SK-N-MC (cell line): ENCODE measurements at regions not wholly inside any gene's neighbourhood (a gene's known extent, or its start where the extent isn't known, plus 50 kb on each side); places are given as distances from the start of the nearest gene placed in this dataset.

Experiments
- DNase-seq: peaks from one replicate; pipeline ENCODE4 v3.0.0-alpha.2; 2011; ENCODE audit warnings: low read depth, low spot score
- H3K27ac ChIP-seq: fragments of 200-600 bp; sonication (generic); 2 replicates; pipeline ENCODE4 v1.5.1; 2016; ENCODE audit warnings: mixed run types
- H3K36me3 ChIP-seq: fragments of 200-600 bp; sonication (generic); 2 replicates; pipeline ENCODE4 v1.6.1; 2017; ENCODE audit warnings: antibody characterized with exemption, low read length, mixed read lengths; ENCODE audit not compliant: insufficient read depth
- H3K4me3 ChIP-seq: fragments of 200-600 bp; sonication (generic); 2 replicates; pipeline ENCODE4 v1.5.1; 2016
- H3K9ac ChIP-seq: fragments of 200-600 bp; sonication (generic); 2 replicates; pipeline ENCODE4 v1.8.0; 2017; ENCODE audit warnings: mixed run types, mixed read lengths; ENCODE audit not compliant: insufficient read length
- H3K9me3 ChIP-seq: fragments of 200-600 bp; sonication (generic); 2 replicates; pipeline ENCODE4 v1.6.1; 2017; ENCODE audit warnings: low read depth, mild to moderate bottlenecking, antibody characterized with exemption, low read length, moderate library complexity, mixed read lengths
- EZH2 ChIP-seq: fragments of 200-600 bp; sonication (generic); IDR thresholded peaks from one replicate; pipeline ENCODE4 v1.6.1; 2017; ENCODE audit warnings: antibody characterized with exemption
- FOXP2 ChIP-seq: optimal IDR thresholded peaks from 2 replicates; pipeline ENCODE3; 2011; ENCODE audit warnings: mild to moderate bottlenecking, moderate library complexity; ENCODE audit not compliant: insufficient read depth; ENCODE audit errors: extremely low read length, control extremely low read depth
- POLR2AphosphoS5 ChIP-seq: IDR thresholded peaks from 2 replicates; pipeline ENCODE4 v1.6.1; 2012; ENCODE audit warnings: mild to moderate bottlenecking, low read depth, low read length, borderline replicate concordance

DNA sequence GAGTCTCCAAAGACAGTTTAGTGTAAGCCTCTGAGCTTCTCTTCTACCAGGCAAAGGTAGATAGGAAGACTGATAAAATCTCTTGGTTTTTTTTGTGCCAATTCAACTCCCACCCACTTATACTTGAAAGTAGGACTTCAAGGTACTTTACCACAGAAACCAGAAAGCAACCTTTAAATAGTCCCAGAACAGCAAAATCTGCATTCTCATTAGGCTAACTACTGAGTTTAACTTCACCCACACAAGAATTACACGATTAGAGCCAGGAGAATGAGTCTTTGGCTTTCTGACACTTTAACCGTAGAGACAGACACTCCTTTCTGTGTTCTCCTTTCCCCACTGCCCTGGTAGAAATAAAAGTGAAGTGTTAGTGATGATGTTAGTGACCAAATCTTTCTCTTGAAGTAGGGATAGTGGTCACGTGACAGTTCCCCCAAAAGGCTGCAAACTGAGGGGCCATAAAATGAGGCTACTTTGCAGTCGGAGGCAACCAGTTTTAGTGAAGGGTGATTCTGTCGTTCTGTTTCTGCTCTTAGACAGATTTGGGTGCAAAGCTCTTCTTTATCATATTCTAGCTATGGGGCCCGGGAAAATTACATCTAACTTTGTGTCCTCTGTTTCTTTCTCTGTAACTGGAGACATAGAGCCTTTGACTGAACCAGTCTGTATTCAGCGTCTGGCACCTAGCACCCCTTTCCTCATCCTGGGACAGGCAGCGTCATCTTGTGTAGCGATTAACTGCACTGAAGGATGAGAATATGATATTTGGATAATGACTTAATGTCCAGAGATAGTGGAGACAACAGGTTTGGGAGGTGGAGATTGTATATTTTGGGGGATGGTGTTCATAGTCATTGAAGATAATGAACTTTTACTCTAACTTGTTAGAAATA lies 206.4 kb upstream of the CITED2 start:
- TF ChIP-seq EZH2 (no peak), POLR2AphosphoS5 (no peak), FOXP2 (no peak)
- Histone ChIP-seq H3K27ac (no peak overlapping the region), H3K36me3 (no peaks in the 10 kb centered on the region), H3K4me3 (no peak overlapping the region), H3K9ac (no peak overlapping the region), H3K9me3 (no peaks in the 10 kb centered on the region)
- DNase-seq, result no peak

DNA sequence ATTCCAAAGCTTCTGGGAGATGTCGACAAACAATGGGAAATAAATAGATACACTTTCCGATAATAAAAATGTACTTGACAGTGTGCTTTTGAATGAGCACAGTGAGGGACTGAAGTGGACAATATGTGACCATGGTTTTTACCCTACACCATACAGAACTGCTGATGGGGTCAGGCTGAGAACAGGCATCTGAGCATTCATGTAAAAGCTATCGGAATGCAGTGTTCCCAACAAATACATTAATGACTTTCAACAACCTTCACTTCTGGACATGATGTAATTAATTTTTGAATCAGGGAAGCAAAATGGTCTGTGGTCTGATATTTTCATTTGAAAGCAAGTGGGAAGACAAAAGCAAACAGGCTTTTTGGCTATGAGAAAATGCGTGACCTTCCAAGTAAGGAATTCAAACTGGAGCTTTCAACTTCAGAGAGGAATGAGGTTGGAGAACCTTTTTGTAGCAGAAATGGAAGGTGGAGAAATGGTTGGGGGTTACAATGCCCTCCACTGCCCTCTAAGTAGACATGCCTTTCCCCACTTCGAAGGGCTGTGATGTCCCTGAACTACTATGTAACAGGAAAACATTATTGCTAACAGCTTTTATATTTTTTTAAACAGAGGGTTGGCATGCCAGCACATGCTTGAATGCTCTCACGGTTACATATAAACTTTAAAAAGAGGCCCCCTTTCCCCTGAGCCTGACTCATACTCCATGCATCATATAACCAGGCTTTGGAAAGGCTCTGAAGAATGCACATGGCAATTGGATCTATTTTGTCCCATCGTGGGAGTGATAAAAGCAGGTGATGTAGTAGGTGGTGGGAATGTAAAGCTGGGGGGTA lies 203.5 kb upstream of the CITED2 start:
- Histone ChIP-seq H3K9me3 (no peaks in the 10 kb centered on the region), H3K9ac (no peak overlapping the region), H3K4me3 (no peak overlapping the region), H3K27ac (no peak overlapping the region), H3K36me3 (no peaks in the 10 kb centered on the region)
- DNase-seq, result no peak
- no peak for TF ChIP-seq EZH2

DNA sequence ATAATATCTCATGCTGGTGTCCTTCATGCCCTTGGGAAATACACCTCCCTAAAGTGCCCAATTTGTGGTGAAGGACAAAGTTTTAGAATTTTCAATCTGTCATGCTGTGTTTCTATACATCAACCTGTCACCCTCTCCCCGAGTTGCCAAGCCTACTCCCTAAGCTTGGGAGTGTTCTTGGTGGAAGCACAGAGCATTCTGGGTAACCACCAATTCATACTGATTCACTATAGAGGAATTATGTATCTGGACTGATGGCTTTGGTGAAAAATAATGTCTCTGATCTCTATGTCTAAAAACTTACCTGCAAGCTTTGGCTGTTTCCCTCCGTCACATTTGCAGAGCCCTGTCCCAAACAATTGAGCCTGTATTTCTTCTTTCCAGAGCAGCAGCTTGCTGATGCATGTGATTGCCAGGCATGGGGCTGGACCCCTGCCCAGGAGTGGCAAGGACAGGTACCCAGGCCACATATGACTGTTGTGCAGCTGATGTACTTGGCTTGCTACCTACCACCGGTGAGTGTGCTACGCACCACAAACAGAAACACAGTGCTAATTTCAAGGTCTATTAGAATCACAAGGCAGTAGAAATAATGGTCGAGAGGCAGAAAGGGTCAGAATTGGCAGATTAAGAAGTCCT lies 202.8 kb upstream of the CITED2 start:
- DNase-seq, result no peak
- H3K36me3 ChIP-seq, result no peaks in the 10 kb centered on the region
- no peak overlapping the region for H3K4me3 ChIP-seq
- no peak overlapping the region for H3K9ac ChIP-seq
- no peak overlapping the region for H3K27ac ChIP-seq
- no peaks in the 10 kb centered on the region for H3K9me3 ChIP-seq
- TF ChIP-seq POLR2AphosphoS5, result no peak
- no peak for TF ChIP-seq FOXP2
- TF ChIP-seq EZH2, result no peak

DNA sequence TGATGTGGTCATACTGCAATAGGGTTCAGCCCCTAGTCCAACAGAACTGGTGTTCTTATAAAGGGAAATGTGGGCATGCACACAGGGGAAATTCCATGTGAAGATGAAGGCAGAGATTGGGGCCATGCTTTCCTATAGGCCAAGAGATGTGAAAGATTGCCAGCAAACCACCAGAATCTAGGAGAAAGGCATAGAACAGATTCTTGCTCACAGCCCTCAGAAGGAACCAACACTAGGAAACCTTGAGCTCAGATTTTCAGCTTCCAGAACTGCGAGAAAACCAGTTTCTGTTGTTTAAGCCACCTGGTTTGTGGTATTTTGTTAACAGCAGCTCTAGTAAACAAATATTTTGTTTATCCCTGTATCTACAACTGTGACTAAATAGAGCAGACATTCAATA lies 197.6 kb upstream of the CITED2 start:
- TF ChIP-seq EZH2 (no peak), FOXP2 (no peak)
- Histone ChIP-seq H3K9me3 (no peaks in the 10 kb centered on the region), H3K27ac (no peak overlapping the region), H3K9ac (no peak overlapping the region), H3K4me3 (no peak overlapping the region), H3K36me3 (no peaks in the 10 kb centered on the region)
- DNase-seq, result no peak

DNA sequence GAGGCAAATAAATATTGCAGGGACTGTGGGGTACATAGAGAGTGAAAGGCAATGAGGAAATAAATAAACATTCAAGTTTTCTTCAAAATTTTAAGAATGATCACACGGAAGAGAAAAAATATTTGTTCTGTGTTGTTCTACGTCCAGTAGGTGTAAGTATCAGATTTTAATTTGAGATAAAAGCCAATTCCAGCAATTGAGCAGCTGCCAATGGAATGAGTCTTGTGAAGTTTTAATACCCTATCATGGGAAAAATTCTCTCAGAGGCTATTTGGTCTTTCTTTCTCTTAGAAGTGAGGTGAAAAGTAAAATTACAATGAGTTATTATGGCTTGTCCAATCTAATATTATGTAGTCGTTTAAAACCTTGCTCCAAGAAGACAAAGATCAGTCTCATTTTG lies 195.7 kb upstream of the CITED2 start:
- no peak overlapping the region for H3K9ac ChIP-seq
- H3K36me3 ChIP-seq, result no peaks in the 10 kb centered on the region
- H3K27ac ChIP-seq, result no peak overlapping the region
- H3K4me3 ChIP-seq, result no peak overlapping the region
- H3K9me3 ChIP-seq, result no peaks in the 10 kb centered on the region
- DNase-seq, result no peak
- TF ChIP-seq FOXP2 (no peak), EZH2 (no peak), POLR2AphosphoS5 (no peak)

DNA sequence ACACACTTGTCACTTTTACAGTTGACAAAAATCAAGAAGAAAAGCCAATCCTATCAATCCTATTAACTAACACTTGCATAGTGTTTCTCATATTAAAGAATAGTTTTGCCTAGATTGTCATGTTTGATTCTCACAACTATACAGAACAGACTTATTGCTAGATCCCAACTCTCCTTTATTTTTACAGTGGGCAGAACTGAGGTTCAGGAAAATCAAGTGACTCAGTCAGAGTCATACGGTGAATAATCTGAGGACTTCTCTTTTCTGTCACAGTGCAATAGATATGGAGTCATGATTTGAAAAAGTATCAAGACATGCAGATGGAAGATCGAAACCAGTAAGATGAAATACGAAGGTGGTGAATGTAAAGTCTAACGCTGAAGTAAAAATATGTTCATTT lies 195.1 kb upstream of the CITED2 start:
- H3K27ac ChIP-seq, result no peak overlapping the region
- no peak for DNase-seq
- no peak overlapping the region for H3K4me3 ChIP-seq
- no peaks in the 10 kb centered on the region for H3K9me3 ChIP-seq
- H3K9ac ChIP-seq, result no peak overlapping the region
- no peak for TF ChIP-seq FOXP2
- no peak for TF ChIP-seq POLR2AphosphoS5
- no peak for TF ChIP-seq EZH2
- H3K36me3 ChIP-seq, result no peaks in the 10 kb centered on the region

DNA sequence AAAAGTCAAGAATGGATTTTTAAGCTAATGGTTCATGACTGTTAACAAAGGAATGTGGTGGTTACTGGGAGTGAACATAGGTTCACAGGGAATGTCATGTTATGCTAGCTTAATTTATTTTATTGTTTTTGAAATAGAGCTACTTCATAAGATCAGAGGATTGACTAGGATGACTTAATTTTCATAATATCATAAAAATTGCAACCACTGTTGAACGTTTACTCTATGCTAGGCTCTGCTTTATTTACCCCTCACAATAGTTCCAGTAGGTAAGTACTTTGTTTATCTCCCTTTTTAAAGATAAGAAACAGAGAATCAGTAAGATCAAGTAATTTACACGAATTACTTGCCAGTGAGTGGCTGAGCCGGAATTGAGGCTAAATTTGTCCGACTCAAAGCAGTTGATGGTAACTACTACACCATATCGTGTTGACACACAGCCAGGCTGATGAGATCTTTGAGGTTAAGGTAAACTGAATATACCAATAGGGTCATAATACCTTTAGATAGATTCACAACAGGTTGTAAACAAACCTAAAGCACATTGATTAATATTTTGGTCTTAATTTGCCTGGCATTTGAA lies 194.6 kb upstream of the CITED2 start:
- H3K36me3 ChIP-seq, result no peaks in the 10 kb centered on the region
- no peaks in the 10 kb centered on the region for H3K9me3 ChIP-seq
- no peak overlapping the region for H3K9ac ChIP-seq
- DNase-seq, result no peak
- TF ChIP-seq FOXP2 (no peak), EZH2 (no peak), POLR2AphosphoS5 (no peak)
- no peak overlapping the region for H3K4me3 ChIP-seq
- H3K27ac ChIP-seq, result no peak overlapping the region
